GM12892 (cell line): ENCODE measurements at regions not wholly inside any gene's neighbourhood (a gene's known extent, or its start where the extent isn't known, plus 50 kb on each side); places are given as distances from the start of the nearest gene placed in this dataset.

Experiments used
- POLR2A ChIP-seq: IDR thresholded peaks from 2 replicates; pipeline ENCODE4 v1.6.1; 2011; ENCODE audit warnings: low read depth, low read length, control low read depth
- POLR2AphosphoS5 ChIP-seq: IDR thresholded peaks from 2 replicates; pipeline ENCODE4 v1.6.1; 2011; ENCODE audit warnings: low read depth, low read length, control low read depth
- TAF1 ChIP-seq: IDR thresholded peaks from 2 replicates; pipeline ENCODE4 v1.6.1; 2011; ENCODE audit warnings: low read depth, mild to moderate bottlenecking, control low read depth, low read length, borderline replicate concordance

DNA sequence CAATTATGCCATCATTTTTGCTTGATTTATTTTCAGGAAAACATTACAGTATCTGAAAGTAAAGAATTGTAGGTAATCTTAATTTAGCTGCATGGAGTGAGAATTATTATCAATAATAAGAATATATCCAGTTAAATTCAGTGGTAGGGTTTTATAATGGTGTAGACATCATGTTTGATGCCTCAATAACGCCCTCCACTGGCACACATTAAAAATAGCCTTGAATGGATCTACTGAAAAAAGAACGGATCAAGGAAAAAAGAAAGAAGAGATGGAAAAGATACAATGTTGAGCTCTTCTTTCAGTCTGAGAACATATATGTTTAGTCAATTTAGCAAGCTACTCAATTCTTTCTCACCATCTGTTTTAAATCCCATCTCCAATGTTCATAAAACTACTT lies 319.2 kb downstream of the CDC14C start:
- TF ChIP-seq POLR2A (no peak), POLR2AphosphoS5 (no peak), TAF1 (no peak)
